Neural progenitor cell (in vitro differentiated cells): ENCODE measurements at regions not wholly inside any gene's neighbourhood (a gene's known extent, or its start where the extent isn't known, plus 50 kb on each side); places are given as distances from the start of the nearest gene placed in this dataset.

Experiments
- DNase-seq: peaks from one replicate; pipeline ENCODE4 v3.0.0-alpha.2; 2016; ENCODE audit warnings: low spot score
- H2AFZ ChIP-seq: fragments of 200-600 bp; sonication (generic); replicated peaks from 2 replicates; pipeline ENCODE4 v1.6.1; 2016; ENCODE audit warnings: antibody characterized with exemption
- H3F3A ChIP-seq: fragments of 200-600 bp; sonication (generic); 2 replicates; pipeline ENCODE4 v1.6.1; 2016; ENCODE audit warnings: antibody characterized with exemption, low read depth
- H3K27ac ChIP-seq: fragments of 200-600 bp; sonication (generic); 2 replicates; pipeline ENCODE4 v1.5.1; 2016; ENCODE audit warnings: mild to moderate bottlenecking
- H3K27me3 ChIP-seq: fragments of 200-600 bp; sonication (generic); 2 replicates; pipeline ENCODE4 v1.6.1; 2016; ENCODE audit warnings: mild to moderate bottlenecking, moderate library complexity
- H3K36me3 ChIP-seq: fragments of 200-600 bp; sonication (generic); 2 replicates; pipeline ENCODE4 v1.5.1; 2016
- H3K4me1 ChIP-seq: fragments of 200-600 bp; sonication (generic); 2 replicates; pipeline ENCODE4 v1.6.1; 2016; ENCODE audit warnings: mixed run types
- H3K4me2 ChIP-seq: fragments of 200-600 bp; sonication (generic); 2 replicates; pipeline ENCODE4 v1.6.1; 2016
- H3K4me3 ChIP-seq: fragments of 200-600 bp; sonication (generic); 2 replicates; pipeline ENCODE4 v1.5.1; 2016
- H3K79me2 ChIP-seq: fragments of 200-600 bp; sonication (generic); 2 replicates; pipeline ENCODE4 v1.6.1; 2016; ENCODE audit warnings: low read depth
- H3K9ac ChIP-seq: fragments of 200-600 bp; sonication (generic); 2 replicates; pipeline ENCODE4 v1.6.1; 2016
- H3K9me3 ChIP-seq: fragments of 200-600 bp; sonication (generic); 2 replicates; pipeline ENCODE4 v1.5.1; 2016; ENCODE audit warnings: low read depth
- H4K20me1 ChIP-seq: fragments of 200-600 bp; sonication (generic); 2 replicates; pipeline ENCODE4 v1.6.1; 2016; ENCODE audit warnings: low read depth
- H3K27ac Mint-ChIP-seq: 3 replicates; pipeline ENCODE4 v1.8.0; 2021; ENCODE audit warnings: mixed read lengths
- H3K27me3 Mint-ChIP-seq: 2 replicates; pipeline ENCODE4 v1.8.0; 2022; ENCODE audit warnings: low read depth, mild to moderate bottlenecking, inconsistent platforms, moderate library complexity, mixed read lengths; ENCODE audit not compliant: insufficient read depth
- H3K36me3 Mint-ChIP-seq: 3 replicates; pipeline ENCODE4 v1.8.0; 2021; ENCODE audit warnings: mixed read lengths
- H3K4me1 Mint-ChIP-seq: 3 replicates; pipeline ENCODE4 v1.8.0; 2021; ENCODE audit warnings: mixed read lengths
- H3K4me3 Mint-ChIP-seq: 3 replicates; pipeline ENCODE4 v1.8.0; 2021; ENCODE audit warnings: mild to moderate bottlenecking, moderate library complexity, mixed read lengths
- H3K9me3 Mint-ChIP-seq: 3 replicates; pipeline ENCODE4 v1.8.0; 2020; ENCODE audit warnings: mixed read lengths
- EZH2 ChIP-seq: fragments of 200-600 bp; sonication (generic); IDR thresholded peaks from 2 replicates; pipeline ENCODE4 v1.6.1; 2017; ENCODE audit warnings: antibody characterized with exemption, mild to moderate bottlenecking, moderate library complexity
- EZH2phosphoT487 ChIP-seq: fragments of 200-600 bp; sonication (generic); IDR thresholded peaks from 2 replicates; pipeline ENCODE4 v1.6.1; 2017; ENCODE audit warnings: antibody characterized with exemption
- TF ChIP-seq, protein P1 (sequence below): fragments of 200-600 bp; sonication (generic); IDR thresholded peaks from 2 replicates; pipeline ENCODE4 v1.5.1; 2017; ENCODE audit warnings: antibody characterized with exemption, mild to moderate bottlenecking

GRCh38 chr4:134585972-134586371, 384.4 kb upstream of the PABPC4L start:
- Histone ChIP-seq H3K4me2 (no peak overlapping the region), H4K20me1 (no peaks in the 10 kb centered on the region), H3K4me3 (no peak overlapping the region), H3K27ac (no peak overlapping the region), H3F3A (no peaks in the 10 kb centered on the region), H3K9ac (no peak overlapping the region), H3K27me3 (no peaks in the 10 kb centered on the region), H3K4me1 (no peaks in the 10 kb centered on the region), H2AFZ (no peak overlapping the region), H3K9me3 (no peaks in the 10 kb centered on the region), H3K79me2 (no peaks in the 10 kb centered on the region), H3K36me3 (no peaks in the 10 kb centered on the region)
- DNase-seq, result no peak
- H3K27ac Mint-ChIP-seq, result no peak overlapping the region
- no peak overlapping the region for H3K4me3 Mint-ChIP-seq
- H3K27me3 Mint-ChIP-seq, result peaks cover 2% of the 10 kb centered on the region
- H3K4me1 Mint-ChIP-seq, result peaks cover 2% of the 10 kb centered on the region
- H3K9me3 Mint-ChIP-seq, result no peaks in the 10 kb centered on the region
- no peak for TF ChIP-seq EZH2phosphoT487
- no peak for TF ChIP-seq EZH2
- TF ChIP-seq, protein P1, sequence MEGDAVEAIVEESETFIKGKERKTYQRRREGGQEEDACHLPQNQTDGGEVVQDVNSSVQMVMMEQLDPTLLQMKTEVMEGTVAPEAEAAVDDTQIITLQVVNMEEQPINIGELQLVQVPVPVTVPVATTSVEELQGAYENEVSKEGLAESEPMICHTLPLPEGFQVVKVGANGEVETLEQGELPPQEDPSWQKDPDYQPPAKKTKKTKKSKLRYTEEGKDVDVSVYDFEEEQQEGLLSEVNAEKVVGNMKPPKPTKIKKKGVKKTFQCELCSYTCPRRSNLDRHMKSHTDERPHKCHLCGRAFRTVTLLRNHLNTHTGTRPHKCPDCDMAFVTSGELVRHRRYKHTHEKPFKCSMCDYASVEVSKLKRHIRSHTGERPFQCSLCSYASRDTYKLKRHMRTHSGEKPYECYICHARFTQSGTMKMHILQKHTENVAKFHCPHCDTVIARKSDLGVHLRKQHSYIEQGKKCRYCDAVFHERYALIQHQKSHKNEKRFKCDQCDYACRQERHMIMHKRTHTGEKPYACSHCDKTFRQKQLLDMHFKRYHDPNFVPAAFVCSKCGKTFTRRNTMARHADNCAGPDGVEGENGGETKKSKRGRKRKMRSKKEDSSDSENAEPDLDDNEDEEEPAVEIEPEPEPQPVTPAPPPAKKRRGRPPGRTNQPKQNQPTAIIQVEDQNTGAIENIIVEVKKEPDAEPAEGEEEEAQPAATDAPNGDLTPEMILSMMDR, result no peak
- H3K36me3 Mint-ChIP-seq, result no peaks in the 10 kb centered on the region

DNA sequence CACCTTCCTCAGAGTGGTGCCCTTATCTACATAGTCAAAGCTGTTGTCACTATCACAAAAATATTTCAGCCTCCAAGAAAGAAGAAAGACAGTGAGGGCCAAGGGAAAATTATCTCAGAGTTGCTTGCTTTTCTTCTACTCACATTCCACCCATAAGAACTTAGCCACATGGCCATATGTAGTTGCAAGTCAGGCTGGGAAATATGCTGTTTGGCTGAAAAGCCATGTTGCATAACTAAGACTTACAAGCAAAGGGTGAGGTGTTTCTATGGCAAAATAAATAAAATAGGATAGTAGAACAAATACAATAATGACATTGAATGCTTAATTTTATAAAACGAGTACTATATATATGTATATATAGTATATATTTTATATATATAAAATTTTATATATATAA, 365.9 kb upstream of the PABPC4L start:
- no peak overlapping the region for H3K4me2 ChIP-seq
- H3K4me1 ChIP-seq, result no peaks in the 10 kb centered on the region
- H3K27ac ChIP-seq, result no peak overlapping the region
- Mint-ChIP-seq H3K36me3 (no peaks in the 10 kb centered on the region), H3K27ac (no peak overlapping the region), H3K9me3 (peaks cover 12% of the 10 kb centered on the region), H3K4me3 (no peak overlapping the region), H3K4me1 (no peaks in the 10 kb centered on the region), H3K27me3 (peaks cover 3% of the 10 kb centered on the region)
- no peaks in the 10 kb centered on the region for H3F3A ChIP-seq
- H2AFZ ChIP-seq, result no peak overlapping the region
- TF ChIP-seq, protein P1, result no peak
- TF ChIP-seq EZH2 (no peak), EZH2phosphoT487 (no peak)
- H3K9me3 ChIP-seq, result no peaks in the 10 kb centered on the region
- H3K4me3 ChIP-seq, result no peak overlapping the region
- no peaks in the 10 kb centered on the region for H3K36me3 ChIP-seq
- H3K9ac ChIP-seq, result no peak overlapping the region
- H4K20me1 ChIP-seq, result no peaks in the 10 kb centered on the region
- H3K27me3 ChIP-seq, result no peaks in the 10 kb centered on the region
- no peaks in the 10 kb centered on the region for H3K79me2 ChIP-seq
- DNase-seq, result no peak

GRCh38 chr4:134560728-134561127, 359.1 kb upstream of the PABPC4L start:
- no peaks in the 10 kb centered on the region for H3F3A ChIP-seq
- H3K27me3 Mint-ChIP-seq, result no peaks in the 10 kb centered on the region
- H3K9ac ChIP-seq, result no peak overlapping the region
- DNase-seq, result no peak
- peaks cover 2% of the 10 kb centered on the region for H3K4me1 Mint-ChIP-seq
- no peaks in the 10 kb centered on the region for H3K36me3 Mint-ChIP-seq
- no peak overlapping the region for H2AFZ ChIP-seq
- H3K36me3 ChIP-seq, result no peaks in the 10 kb centered on the region
- no peak overlapping the region for H3K4me3 ChIP-seq
- TF ChIP-seq, protein P1, result no peak
- no peak for TF ChIP-seq EZH2
- no peak for TF ChIP-seq EZH2phosphoT487
- no peaks in the 10 kb centered on the region for H3K79me2 ChIP-seq
- no peak overlapping the region for H3K27ac Mint-ChIP-seq
- no peak overlapping the region for H3K4me2 ChIP-seq
- no peaks in the 10 kb centered on the region for H3K27me3 ChIP-seq
- H3K9me3 Mint-ChIP-seq, result no peaks in the 10 kb centered on the region
- H3K4me3 Mint-ChIP-seq, result no peak overlapping the region
- H3K4me1 ChIP-seq, result no peaks in the 10 kb centered on the region
- H3K27ac ChIP-seq, result no peak overlapping the region
- H4K20me1 ChIP-seq, result no peaks in the 10 kb centered on the region
- no peaks in the 10 kb centered on the region for H3K9me3 ChIP-seq

GRCh38 chr4:134552063-134552462, 350.5 kb upstream of the PABPC4L start:
- Histone ChIP-seq H2AFZ (no peak overlapping the region), H4K20me1 (no peaks in the 10 kb centered on the region), H3K9ac (no peak overlapping the region), H3K36me3 (no peaks in the 10 kb centered on the region), H3K4me2 (no peak overlapping the region), H3K4me3 (no peak overlapping the region), H3K9me3 (no peaks in the 10 kb centered on the region), H3K27ac (no peak overlapping the region), H3K79me2 (no peaks in the 10 kb centered on the region), H3F3A (no peaks in the 10 kb centered on the region), H3K4me1 (no peaks in the 10 kb centered on the region), H3K27me3 (no peaks in the 10 kb centered on the region)
- no peak for DNase-seq
- H3K36me3 Mint-ChIP-seq, result peaks cover 2% of the 10 kb centered on the region
- H3K9me3 Mint-ChIP-seq, result peaks cover 15% of the 10 kb centered on the region
- TF ChIP-seq EZH2phosphoT487, result no peak
- H3K4me1 Mint-ChIP-seq, result no peaks in the 10 kb centered on the region
- H3K27me3 Mint-ChIP-seq, result no peaks in the 10 kb centered on the region
- no peak overlapping the region for H3K4me3 Mint-ChIP-seq
- H3K27ac Mint-ChIP-seq, result no peak overlapping the region
